ENCODE measurements at regions not wholly inside any gene's neighbourhood (a gene's known extent, or its start where the extent isn't known, plus 50 kb on each side); places are given as distances from the start of the nearest gene placed in this dataset.

GRCh38 chr6:4463236-4463635, 313.0 kb upstream of the CDYL start:
- TF ChIP-seq ZNF565 (CRISPR knock-in tag; conservative IDR thresholded peaks at IDR 0.05; ENCODE audit: low read depth) (no peak), CSDC2 (CRISPR knock-in tag; IDR thresholded peaks at IDR 0.05) (no peak), ZFP30 (CRISPR knock-in tag; IDR thresholded peaks at IDR 0.05) (no peak)
- ATAC-seq = no peak

DNA sequence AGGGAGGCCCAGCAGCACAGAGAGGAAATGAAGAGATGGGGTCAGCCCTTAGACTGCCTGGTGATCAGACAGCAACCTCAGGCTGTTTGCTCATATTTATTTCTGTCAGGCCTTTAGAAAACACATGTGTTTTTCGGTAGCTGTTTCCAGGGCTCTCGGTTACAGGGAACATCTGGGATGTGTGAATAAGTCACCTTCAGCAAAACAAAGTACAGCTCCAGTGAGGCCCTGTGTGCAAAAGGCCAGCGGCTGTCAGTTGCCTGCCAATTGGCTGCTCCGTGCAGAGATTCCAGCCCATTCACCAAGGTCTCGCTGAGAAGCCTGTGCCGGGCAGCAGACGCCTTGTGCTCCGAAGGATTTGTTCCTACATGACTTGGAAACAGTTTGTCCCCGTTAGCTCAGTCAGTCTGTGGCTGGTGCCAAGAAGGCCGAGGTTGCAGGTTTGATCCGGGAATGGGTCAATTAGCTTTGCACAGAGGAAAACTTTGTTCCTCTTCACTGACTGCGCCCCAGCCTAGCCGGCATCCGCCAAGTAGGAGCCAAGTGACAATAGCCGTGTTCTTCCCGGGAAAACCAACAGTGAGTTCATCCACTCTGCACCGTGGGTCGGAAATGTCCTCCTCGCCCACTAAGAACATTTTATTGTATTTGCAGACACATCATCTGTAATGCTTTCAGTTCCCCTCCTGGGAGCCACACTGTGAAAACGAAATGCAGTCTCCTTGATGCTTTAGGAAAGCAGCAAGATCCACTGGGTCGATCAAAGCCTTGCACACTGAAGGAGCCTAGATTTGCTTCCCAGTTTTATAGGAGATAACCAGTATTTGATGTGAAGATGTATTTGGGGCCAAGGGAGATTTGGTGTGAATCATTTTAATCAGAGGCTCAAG, 315.4 kb upstream of the CDYL start:
- TF ChIP-seq, protein P1, sequence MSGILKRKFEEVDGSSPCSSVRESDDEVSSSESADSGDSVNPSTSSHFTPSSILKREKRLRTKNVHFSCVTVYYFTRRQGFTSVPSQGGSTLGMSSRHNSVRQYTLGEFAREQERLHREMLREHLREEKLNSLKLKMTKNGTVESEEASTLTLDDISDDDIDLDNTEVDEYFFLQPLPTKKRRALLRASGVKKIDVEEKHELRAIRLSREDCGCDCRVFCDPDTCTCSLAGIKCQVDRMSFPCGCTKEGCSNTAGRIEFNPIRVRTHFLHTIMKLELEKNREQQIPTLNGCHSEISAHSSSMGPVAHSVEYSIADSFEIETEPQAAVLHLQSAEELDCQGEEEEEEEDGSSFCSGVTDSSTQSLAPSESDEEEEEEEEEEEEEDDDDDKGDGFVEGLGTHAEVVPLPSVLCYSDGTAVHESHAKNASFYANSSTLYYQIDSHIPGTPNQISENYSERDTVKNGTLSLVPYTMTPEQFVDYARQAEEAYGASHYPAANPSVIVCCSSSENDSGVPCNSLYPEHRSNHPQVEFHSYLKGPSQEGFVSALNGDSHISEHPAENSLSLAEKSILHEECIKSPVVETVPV (CRISPR knock-in tag; IDR thresholded peaks at IDR 0.05) = no peak
- TF ChIP-seq ZNF8 (CRISPR knock-in tag; IDR thresholded peaks at IDR 0.05) (no peak), SNAI2 (CRISPR knock-in tag; IDR thresholded peaks at IDR 0.05) (no peak), ARNTL (CRISPR knock-in tag; IDR thresholded peaks at IDR 0.05; ENCODE audit: borderline replicate concordance, low read depth) (no peak), CSDC2 (CRISPR knock-in tag; IDR thresholded peaks at IDR 0.05) (no peak), TOX (CRISPR knock-in tag; IDR thresholded peaks at IDR 0.05; ENCODE audit: borderline replicate concordance) (no peak), GLIS3 (CRISPR knock-in tag; IDR thresholded peaks at IDR 0.05) (no peak), ZNF565 (CRISPR knock-in tag; conservative IDR thresholded peaks at IDR 0.05; ENCODE audit: low read depth) (no peak), ISL1 (CRISPR knock-in tag; IDR thresholded peaks at IDR 0.05) (no peak), PATZ1 (CRISPR knock-in tag; IDR thresholded peaks at IDR 0.05; ENCODE audit: borderline replicate concordance) (no peak), RARB (CRISPR knock-in tag; IDR thresholded peaks at IDR 0.05) (no peak), ZFP30 (CRISPR knock-in tag; IDR thresholded peaks at IDR 0.05) (no peak), ESRRG (CRISPR knock-in tag; IDR thresholded peaks at IDR 0.05) (no peak), PPARA (CRISPR knock-in tag; IDR thresholded peaks at IDR 0.05; ENCODE audit: borderline replicate concordance) (no peak), TCF4 (CRISPR knock-in tag; IDR thresholded peaks at IDR 0.05; ENCODE audit: borderline replicate concordance) (no peak), ZNF70 (CRISPR knock-in tag; IDR thresholded peaks at IDR 0.05) (no peak), ZC3H10 (CRISPR knock-in tag; IDR thresholded peaks at IDR 0.05) (no peak)
- TF ChIP-seq, protein P2, sequence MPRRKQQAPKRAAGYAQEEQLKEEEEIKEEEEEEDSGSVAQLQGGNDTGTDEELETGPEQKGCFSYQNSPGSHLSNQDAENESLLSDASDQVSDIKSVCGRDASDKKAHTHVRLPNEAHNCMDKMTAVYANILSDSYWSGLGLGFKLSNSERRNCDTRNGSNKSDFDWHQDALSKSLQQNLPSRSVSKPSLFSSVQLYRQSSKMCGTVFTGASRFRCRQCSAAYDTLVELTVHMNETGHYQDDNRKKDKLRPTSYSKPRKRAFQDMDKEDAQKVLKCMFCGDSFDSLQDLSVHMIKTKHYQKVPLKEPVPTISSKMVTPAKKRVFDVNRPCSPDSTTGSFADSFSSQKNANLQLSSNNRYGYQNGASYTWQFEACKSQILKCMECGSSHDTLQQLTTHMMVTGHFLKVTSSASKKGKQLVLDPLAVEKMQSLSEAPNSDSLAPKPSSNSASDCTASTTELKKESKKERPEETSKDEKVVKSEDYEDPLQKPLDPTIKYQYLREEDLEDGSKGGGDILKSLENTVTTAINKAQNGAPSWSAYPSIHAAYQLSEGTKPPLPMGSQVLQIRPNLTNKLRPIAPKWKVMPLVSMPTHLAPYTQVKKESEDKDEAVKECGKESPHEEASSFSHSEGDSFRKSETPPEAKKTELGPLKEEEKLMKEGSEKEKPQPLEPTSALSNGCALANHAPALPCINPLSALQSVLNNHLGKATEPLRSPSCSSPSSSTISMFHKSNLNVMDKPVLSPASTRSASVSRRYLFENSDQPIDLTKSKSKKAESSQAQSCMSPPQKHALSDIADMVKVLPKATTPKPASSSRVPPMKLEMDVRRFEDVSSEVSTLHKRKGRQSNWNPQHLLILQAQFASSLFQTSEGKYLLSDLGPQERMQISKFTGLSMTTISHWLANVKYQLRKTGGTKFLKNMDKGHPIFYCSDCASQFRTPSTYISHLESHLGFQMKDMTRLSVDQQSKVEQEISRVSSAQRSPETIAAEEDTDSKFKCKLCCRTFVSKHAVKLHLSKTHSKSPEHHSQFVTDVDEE (CRISPR knock-in tag; IDR thresholded peaks at IDR 0.05) = no peak
- TF ChIP-seq, protein P3, sequence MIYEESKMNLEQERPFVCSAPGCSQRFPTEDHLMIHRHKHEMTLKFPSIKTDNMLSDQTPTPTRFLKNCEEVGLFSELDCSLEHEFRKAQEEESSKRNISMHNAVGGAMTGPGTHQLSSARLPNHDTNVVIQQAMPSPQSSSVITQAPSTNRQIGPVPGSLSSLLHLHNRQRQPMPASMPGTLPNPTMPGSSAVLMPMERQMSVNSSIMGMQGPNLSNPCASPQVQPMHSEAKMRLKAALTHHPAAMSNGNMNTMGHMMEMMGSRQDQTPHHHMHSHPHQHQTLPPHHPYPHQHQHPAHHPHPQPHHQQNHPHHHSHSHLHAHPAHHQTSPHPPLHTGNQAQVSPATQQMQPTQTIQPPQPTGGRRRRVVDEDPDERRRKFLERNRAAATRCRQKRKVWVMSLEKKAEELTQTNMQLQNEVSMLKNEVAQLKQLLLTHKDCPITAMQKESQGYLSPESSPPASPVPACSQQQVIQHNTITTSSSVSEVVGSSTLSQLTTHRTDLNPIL (CRISPR knock-in tag; IDR thresholded peaks at IDR 0.05; ENCODE audit: low read depth) = no peak
- ATAC-seq = peak; percentile 76

GRCh38 chr6:4459996-4460395, 316.2 kb upstream of the CDYL start:
- no peak for TF ChIP-seq RARB (CRISPR knock-in tag; IDR thresholded peaks at IDR 0.05)
- no peak for ATAC-seq

- ATAC-seq = no peak; the same call in 2 of the 3 replicates
- TF ChIP-seq ZC3H10 (CRISPR knock-in tag; IDR thresholded peaks at IDR 0.05) (no peak), POU6F1 (CRISPR knock-in tag; IDR thresholded peaks at IDR 0.05; ENCODE audit: borderline replicate concordance, low read depth) (no peak), ZFP3 (CRISPR knock-in tag; IDR thresholded peaks at IDR 0.05) (no peak), ZNF565 (CRISPR knock-in tag; conservative IDR thresholded peaks at IDR 0.05; ENCODE audit: low read depth) (no peak), CSDC2 (CRISPR knock-in tag; IDR thresholded peaks at IDR 0.05) (no peak), ESRRG (CRISPR knock-in tag; IDR thresholded peaks at IDR 0.05) (no peak), ZNF8 (CRISPR knock-in tag; IDR thresholded peaks at IDR 0.05) (no peak), ZNF70 (CRISPR knock-in tag; IDR thresholded peaks at IDR 0.05) (no peak), ZFP30 (CRISPR knock-in tag; IDR thresholded peaks at IDR 0.05) (no peak), ARNTL (CRISPR knock-in tag; IDR thresholded peaks at IDR 0.05; ENCODE audit: borderline replicate concordance, low read depth) (no peak), RARB (CRISPR knock-in tag; IDR thresholded peaks at IDR 0.05) (no peak), ISL1 (CRISPR knock-in tag; IDR thresholded peaks at IDR 0.05) (no peak), PPARA (CRISPR knock-in tag; IDR thresholded peaks at IDR 0.05; ENCODE audit: borderline replicate concordance) (no peak)
- TF ChIP-seq, protein P1 (CRISPR knock-in tag; IDR thresholded peaks at IDR 0.05) = no peak
- TF ChIP-seq, protein P3 (CRISPR knock-in tag; IDR thresholded peaks at IDR 0.05; ENCODE audit: low read depth) = no peak
These were observed 317.2 kb upstream of the CDYL start for GRCh38 chr6:4459032-4459431.

Data from SK-N-SH treated with all-trans-retinoic acid at 6 μM for 48 hours (cell line).